Activated T-helper 2 cell treated with anti-CD3 and anti-CD28 coated beads, Interferon-gamma antibody, Interleukin-2, Interleukin-4, amounts not matched to agents 10 μg/mL and 5 μg/mL and 100 μg/mL, durations not matched to agents 14 hours and 24 hours and 36 hours (primary cell): ENCODE measurements at regions not wholly inside any gene's neighbourhood (a gene's known extent, or its start where the extent isn't known, plus 50 kb on each side); places are given as distances from the start of the nearest gene placed in this dataset.

ENCODE experiments used
- DNase-seq: peaks from one replicate; pipeline ENCODE4 v3.0.0; 2021; ENCODE audit warnings: low spot score
- H3K27ac Mint-ChIP-seq: one replicate; pipeline ENCODE4 v1.8.0; 2021; ENCODE audit warnings: mixed read lengths
- H3K27me3 Mint-ChIP-seq: one replicate; pipeline ENCODE4 v1.8.0; 2021; ENCODE audit warnings: low read depth, mixed read lengths
- H3K36me3 Mint-ChIP-seq: one replicate; pipeline ENCODE4 v1.8.0; 2021; ENCODE audit warnings: low read depth, mixed read lengths
- H3K4me1 Mint-ChIP-seq: one replicate; pipeline ENCODE4 v1.8.0; 2021; ENCODE audit warnings: low read depth, mixed read lengths
- H3K4me3 Mint-ChIP-seq: one replicate; pipeline ENCODE4 v1.8.0; 2021; ENCODE audit warnings: low read depth, mild to moderate bottlenecking, moderate library complexity, mixed read lengths
- H3K9me3 Mint-ChIP-seq: one replicate; pipeline ENCODE4 v1.8.0; 2021; ENCODE audit warnings: mixed read lengths
- intact Hi-C: fragments of 100-400 bp; cut with micrococcal nuclease; formaldehyde crosslinking; loops from one replicate; pipeline ENCODE4 v1.15.1; 2023

DNA sequence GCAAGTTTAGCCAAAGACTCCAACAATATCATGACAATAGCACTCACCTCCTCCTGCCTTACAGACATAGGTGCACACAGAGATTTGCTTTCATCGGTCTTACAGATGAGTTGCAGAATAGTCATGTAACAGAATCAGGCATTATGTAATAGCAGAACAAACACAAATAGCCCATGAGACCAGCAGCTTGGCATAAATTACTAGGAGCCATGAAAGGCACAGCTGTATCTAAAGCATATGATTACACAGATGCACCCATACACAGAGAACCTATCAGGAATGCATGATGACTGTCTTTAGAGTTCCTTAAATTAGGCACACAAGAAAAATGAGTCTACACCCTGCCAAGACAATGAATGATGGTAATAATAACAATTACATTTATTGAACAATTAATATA is 342.0 kb upstream of the XYLT1 start:
- H3K27ac Mint-ChIP-seq, result no peak overlapping the region
- intact Hi-C loops, result no loop called here
- peaks cover 38% of the 10 kb centered on the region for H3K9me3 Mint-ChIP-seq
- DNase-seq, result no peak
- no peaks in the 10 kb centered on the region for H3K4me1 Mint-ChIP-seq
- no peaks in the 10 kb centered on the region for H3K36me3 Mint-ChIP-seq
- no peak overlapping the region for H3K4me3 Mint-ChIP-seq
- no peaks in the 10 kb centered on the region for H3K27me3 Mint-ChIP-seq

DNA sequence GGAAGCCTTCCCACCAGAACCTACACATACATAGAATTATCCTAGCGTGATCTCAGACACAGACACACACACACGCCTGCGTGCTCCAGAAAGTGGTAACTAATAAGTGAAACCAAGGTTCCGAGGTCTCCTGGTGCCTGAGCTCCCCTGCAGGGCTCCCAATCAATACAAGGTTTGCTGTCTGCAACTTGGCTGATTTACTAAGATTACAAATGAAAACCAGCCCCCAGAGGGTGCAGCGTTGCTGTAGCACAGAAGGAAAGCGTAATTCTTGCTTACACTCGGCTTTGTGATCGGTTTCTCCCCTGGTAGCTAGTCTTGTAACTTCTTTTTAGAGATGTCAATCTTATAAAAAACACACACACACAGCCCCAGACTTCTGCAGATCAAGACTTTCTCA is 334.1 kb upstream of the XYLT1 start:
- Mint-ChIP-seq H3K36me3 (no peaks in the 10 kb centered on the region), H3K27me3 (no peaks in the 10 kb centered on the region), H3K4me3 (no peak overlapping the region), H3K4me1 (no peaks in the 10 kb centered on the region), H3K27ac (no peak overlapping the region), H3K9me3 (no peaks in the 10 kb centered on the region)
- DNase-seq, result no peak
- intact Hi-C loops, result no loop called here

DNA sequence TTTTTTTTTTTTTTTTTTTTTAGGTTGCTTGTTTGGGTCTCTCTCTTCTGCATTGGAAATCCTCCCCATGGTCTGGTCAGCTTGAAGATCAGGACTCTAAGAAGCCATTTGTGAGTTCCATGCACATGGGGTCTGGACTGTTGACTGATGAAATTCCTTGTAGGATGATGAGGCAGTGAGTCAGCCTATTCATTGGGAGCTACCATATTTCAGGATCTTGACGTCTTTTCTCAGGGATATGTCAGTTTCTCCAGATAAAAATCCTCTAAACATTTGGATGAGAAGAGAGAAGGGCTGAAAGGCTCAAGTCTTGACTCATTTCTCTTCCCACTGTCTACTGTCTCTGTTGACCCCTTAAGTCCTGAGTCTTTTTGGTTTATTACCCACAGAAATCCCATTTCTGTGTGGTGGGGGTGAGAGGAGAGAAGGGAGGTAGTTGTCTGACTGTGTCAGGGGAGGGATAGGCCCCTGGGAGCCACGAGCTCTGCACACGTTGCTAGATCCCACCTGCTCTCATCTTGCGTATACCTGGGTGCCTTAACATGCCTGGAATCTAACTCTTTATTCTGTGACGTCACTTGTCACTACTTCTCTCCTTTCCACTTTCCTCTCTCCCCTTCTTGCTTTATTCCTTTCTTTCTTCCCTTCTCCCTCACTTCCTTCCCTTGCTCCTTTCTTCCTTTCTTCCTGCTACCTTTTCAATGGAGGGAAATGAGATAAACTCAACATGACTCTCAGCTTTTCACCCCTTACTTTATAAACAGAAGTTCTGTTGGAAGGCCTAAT is 333.1 kb upstream of the XYLT1 start:
- no peaks in the 10 kb centered on the region for H3K9me3 Mint-ChIP-seq
- H3K4me3 Mint-ChIP-seq, result no peak overlapping the region
- H3K4me1 Mint-ChIP-seq, result no peaks in the 10 kb centered on the region
- H3K27me3 Mint-ChIP-seq, result no peaks in the 10 kb centered on the region
- no peak overlapping the region for H3K27ac Mint-ChIP-seq
- DNase-seq, result no peak
- H3K36me3 Mint-ChIP-seq, result no peaks in the 10 kb centered on the region
- intact Hi-C loops, result no loop called here

DNA sequence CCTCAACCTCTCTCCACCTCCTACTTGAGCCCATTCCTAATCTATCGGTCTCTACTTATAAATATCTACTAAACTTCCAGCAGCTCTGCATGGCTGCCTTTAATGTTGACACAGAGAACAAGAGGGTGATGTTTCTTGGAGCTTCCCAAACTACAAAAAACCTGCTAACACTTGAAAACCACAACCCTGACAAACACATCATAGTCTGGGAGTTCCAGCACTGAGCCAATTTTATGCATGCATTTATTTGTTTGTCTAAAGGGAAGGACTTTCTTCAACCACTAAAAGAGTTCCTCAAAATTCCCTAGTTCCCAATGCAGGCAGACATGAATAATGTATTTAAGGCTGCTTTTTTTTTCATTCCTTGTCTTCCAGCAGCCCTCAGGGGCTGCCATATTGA is 331.8 kb upstream of the XYLT1 start:
- Mint-ChIP-seq H3K4me3 (no peak overlapping the region), H3K36me3 (no peaks in the 10 kb centered on the region), H3K9me3 (no peaks in the 10 kb centered on the region), H3K27me3 (no peaks in the 10 kb centered on the region), H3K4me1 (no peaks in the 10 kb centered on the region), H3K27ac (no peak overlapping the region)
- intact Hi-C loops, result no loop called here
- DNase-seq, result no peak

DNA sequence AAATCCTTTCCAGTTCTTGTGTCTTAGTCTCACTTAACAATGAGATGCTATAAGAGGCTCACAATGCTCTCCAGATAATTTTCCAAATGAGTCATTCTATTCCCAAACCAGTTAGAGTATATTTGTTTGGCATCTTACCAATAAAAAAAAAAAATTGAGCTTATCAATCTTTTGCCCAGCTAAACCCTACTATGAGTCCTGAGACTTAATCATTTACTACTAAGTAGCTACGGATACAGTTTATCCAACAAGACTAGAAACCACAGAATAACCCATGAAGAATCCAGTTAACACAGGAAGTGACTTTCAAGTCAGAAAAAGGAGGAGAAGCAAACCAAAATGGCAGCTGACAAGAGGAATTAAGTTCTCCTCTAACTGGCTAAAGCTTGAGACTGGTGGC is 330.3 kb upstream of the XYLT1 start:
- no peak overlapping the region for H3K4me3 Mint-ChIP-seq
- H3K27me3 Mint-ChIP-seq, result no peaks in the 10 kb centered on the region
- H3K4me1 Mint-ChIP-seq, result no peaks in the 10 kb centered on the region
- H3K27ac Mint-ChIP-seq, result no peak overlapping the region
- DNase-seq, result no peak
- no peaks in the 10 kb centered on the region for H3K36me3 Mint-ChIP-seq
- no peaks in the 10 kb centered on the region for H3K9me3 Mint-ChIP-seq
- intact Hi-C loops, result no loop called here

DNA sequence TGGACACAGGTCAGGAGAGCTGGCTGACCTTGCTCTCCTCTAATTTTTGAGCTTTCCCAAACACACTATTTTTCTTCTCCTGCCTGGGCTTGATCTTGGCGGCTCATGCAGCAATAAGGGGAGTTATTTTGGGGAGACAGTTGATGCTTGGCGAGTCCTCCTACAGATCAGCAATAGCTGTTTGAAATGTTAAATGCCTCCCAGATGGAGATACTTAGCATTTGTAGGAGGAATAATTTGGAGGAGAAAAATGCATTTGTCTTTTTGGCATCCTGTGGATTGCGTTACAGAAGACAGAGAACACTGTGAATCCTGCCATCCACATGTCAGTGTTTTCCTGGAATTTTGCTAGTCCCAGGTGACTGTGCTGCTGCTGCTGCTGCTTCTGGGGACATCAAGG is 328.0 kb upstream of the XYLT1 start:
- Mint-ChIP-seq H3K27ac (no peak overlapping the region), H3K4me3 (no peak overlapping the region), H3K36me3 (no peaks in the 10 kb centered on the region), H3K9me3 (no peaks in the 10 kb centered on the region), H3K27me3 (no peaks in the 10 kb centered on the region), H3K4me1 (no peaks in the 10 kb centered on the region)
- no peak for DNase-seq
- intact Hi-C loops, result no loop called here

DNA sequence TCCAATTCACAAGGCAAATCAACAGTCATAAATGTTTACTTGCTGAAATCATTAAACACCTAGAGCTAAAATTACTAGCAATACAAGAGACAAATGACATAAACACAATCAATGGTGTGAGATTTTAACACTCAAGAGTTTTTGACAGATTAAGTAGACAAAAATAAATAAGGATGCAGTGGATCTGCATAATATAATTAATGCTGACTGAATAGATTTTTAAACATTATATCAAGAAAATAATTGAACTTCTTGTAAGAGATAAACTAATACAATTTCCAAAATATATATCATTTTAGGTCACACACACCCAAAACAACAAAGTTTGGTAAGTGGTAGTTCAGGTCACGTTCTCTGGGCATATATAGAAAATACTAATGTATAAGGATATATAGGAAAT is 322.6 kb upstream of the XYLT1 start:
- intact Hi-C loops, result no loop called here
- Mint-ChIP-seq H3K4me1 (no peaks in the 10 kb centered on the region), H3K4me3 (no peak overlapping the region)

DNA sequence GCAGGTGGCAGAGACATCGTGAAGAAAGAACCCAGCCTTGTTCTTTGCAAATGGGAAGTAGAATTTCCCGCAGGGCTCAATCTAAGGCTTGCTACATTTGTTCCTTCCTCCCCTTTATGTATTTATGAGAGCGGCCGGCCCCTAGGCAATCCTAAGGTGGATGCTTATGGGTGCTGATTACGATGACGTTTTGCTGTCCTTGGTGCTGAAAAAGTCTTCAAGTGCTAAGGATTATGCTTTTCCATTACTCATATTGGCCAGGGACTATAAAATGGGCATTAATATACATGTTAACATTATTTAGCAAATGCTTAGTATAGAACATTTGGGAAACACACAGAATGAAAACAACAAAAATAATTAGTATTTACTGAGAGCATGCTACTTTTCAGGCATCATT is 313.3 kb upstream of the XYLT1 start:
- Mint-ChIP-seq H3K27ac (no peak overlapping the region), H3K36me3 (no peaks in the 10 kb centered on the region), H3K4me3 (no peak overlapping the region), H3K4me1 (no peaks in the 10 kb centered on the region), H3K27me3 (no peaks in the 10 kb centered on the region), H3K9me3 (no peaks in the 10 kb centered on the region)
- DNase-seq, result no peak
- intact Hi-C loops, result no loop called here

More for the DNA sequence above, 322.6 kb upstream of the XYLT1 start:
- Mint-ChIP-seq H3K27ac (no peak overlapping the region), H3K9me3 (peaks cover 4% of the 10 kb centered on the region), H3K36me3 (no peaks in the 10 kb centered on the region), H3K27me3 (no peaks in the 10 kb centered on the region)
- DNase-seq, result no peak

DNA sequence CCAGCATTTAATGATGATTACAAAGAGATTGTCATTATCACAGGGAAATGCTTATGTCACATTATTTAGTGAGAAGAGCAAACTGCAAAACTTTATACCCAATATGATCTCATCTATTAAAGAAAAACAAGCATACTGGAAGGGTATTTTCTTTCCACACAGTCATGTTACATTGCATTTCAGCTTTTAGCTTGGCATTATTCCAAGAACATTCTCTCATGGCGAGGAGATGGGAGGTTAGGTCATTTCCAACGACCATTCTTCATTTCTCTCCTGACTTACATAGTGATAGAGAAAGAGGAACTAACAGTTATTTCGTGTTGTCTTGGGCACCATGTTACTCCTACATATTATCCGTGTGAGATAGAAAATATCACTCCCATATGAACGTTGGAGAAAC is 309.4 kb upstream of the XYLT1 start:
- Mint-ChIP-seq H3K27me3 (no peaks in the 10 kb centered on the region), H3K36me3 (no peaks in the 10 kb centered on the region), H3K9me3 (no peaks in the 10 kb centered on the region), H3K27ac (no peak overlapping the region), H3K4me3 (no peak overlapping the region), H3K4me1 (no peaks in the 10 kb centered on the region)
- intact Hi-C loops, result no loop called here
- no peak for DNase-seq

DNA sequence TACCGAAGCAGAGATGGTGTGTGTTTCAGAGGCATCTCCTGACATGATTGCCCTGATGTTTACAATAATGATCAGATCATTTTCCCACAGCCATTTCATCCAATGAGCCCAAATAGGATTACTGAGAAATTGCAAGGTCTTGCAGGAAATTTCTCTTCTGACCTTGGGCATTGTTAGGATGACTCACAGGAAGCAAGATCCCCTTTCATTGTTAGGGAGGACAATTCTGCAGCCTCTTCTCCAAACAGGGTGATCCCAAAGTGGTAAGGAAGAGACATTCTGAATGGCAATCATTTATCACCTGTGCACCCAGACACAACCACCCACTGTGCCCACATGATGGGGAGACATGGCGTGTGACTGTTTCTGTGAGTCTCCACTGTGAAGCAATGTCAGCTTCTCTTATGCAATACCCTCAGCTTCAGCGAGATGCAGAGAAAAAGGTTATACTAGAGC is 306.7 kb upstream of the XYLT1 start:
- Mint-ChIP-seq H3K27me3 (no peaks in the 10 kb centered on the region), H3K36me3 (no peaks in the 10 kb centered on the region), H3K4me1 (no peaks in the 10 kb centered on the region), H3K27ac (no peak overlapping the region), H3K9me3 (no peaks in the 10 kb centered on the region), H3K4me3 (no peak overlapping the region)
- no peak for DNase-seq
- intact Hi-C loops, result no loop called here

DNA sequence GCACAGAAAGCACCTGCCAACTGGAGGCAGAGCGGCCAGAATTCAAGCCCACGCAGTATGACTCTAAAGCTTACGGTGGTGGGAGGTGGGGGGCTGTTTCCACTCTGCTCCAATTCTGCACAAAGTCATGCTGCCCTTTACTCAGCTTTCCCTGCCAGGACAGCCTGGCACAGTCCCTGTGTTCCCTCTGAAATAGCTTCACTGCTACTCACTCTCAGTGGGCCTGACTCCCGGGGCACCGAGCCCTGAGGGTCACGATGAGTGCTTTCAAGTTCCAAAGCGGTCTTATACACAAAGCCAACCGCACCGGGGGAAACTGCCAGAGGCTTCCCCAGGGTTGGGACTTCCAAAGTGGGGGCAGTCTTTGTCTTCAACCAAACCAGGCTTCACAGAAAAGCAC is 306.1 kb upstream of the XYLT1 start:
- H3K27ac Mint-ChIP-seq, result no peak overlapping the region
- no peaks in the 10 kb centered on the region for H3K27me3 Mint-ChIP-seq
- no peaks in the 10 kb centered on the region for H3K36me3 Mint-ChIP-seq
- intact Hi-C loops, result no loop called here
- no peak for DNase-seq
- H3K4me3 Mint-ChIP-seq, result no peak overlapping the region
- H3K9me3 Mint-ChIP-seq, result no peaks in the 10 kb centered on the region
- H3K4me1 Mint-ChIP-seq, result no peaks in the 10 kb centered on the region

DNA sequence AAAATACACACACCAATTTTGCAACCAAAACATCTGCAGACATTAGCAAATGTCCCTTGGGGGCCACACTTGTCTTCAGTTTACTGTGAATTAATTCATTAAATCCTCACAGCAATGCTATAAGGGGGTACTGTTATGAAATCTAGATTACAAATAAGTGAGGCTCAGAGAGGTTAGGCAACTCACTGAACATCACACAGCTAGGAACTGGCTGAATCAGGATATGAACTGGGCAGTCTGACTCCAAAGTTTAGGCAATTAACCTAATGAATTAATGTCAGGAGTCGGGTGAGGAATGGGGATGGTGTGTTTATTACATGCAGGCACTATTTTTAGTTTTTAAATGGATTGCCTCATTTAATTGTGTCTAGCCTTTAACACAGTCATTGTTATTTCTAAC is 305.7 kb upstream of the XYLT1 start:
- intact Hi-C loops, result no loop called here
- no peaks in the 10 kb centered on the region for H3K36me3 Mint-ChIP-seq
- no peak overlapping the region for H3K27ac Mint-ChIP-seq
- H3K4me3 Mint-ChIP-seq, result no peak overlapping the region
- no peaks in the 10 kb centered on the region for H3K27me3 Mint-ChIP-seq
- no peaks in the 10 kb centered on the region for H3K9me3 Mint-ChIP-seq
- no peak for DNase-seq
- H3K4me1 Mint-ChIP-seq, result no peaks in the 10 kb centered on the region

DNA sequence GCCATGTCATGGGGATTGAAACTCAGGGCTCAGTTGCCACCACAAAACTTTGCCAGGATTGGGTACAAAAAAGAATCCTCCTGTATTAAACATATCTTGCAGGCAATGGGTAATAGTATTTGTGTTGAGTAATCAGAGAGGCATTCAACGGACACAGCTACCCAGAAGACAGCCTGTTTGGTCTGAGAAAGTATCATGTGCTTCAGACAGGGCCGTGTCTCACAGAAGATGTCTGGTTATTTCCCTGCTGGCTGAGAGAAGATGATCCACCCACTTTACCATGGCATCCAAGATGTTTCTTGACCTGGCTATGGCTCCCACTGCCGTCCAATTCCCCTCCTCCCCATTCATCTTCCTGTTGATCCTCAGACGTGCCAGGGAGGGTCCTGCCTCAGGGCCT is 304.3 kb upstream of the XYLT1 start:
- Mint-ChIP-seq H3K27ac (no peak overlapping the region), H3K4me3 (no peak overlapping the region), H3K27me3 (no peaks in the 10 kb centered on the region), H3K36me3 (no peaks in the 10 kb centered on the region), H3K4me1 (no peaks in the 10 kb centered on the region), H3K9me3 (no peaks in the 10 kb centered on the region)
- DNase-seq, result no peak
- intact Hi-C loops, result no loop called here

DNA sequence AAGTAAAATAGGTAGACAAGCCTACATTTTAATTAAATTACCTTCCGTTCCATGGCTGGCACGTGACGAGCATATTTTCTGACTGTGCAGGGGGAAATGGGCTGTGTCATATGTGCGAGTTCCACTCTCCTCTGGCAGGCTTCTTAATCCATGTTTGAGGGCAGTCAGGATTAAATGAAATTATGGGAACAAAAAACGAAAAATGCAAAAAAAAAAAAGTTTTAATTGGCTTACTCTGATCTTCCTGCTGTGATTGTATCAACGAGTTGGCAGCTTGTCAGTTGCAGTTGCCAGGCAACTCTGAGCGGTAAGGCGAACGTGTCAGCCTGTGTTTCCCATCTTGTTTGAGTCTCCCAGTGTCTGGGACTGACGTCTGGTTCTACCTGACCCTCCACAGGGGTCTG is 302.9 kb upstream of the XYLT1 start:
- H3K4me1 Mint-ChIP-seq, result no peaks in the 10 kb centered on the region
- intact Hi-C loops, result no loop called here
- H3K27me3 Mint-ChIP-seq, result no peaks in the 10 kb centered on the region
- H3K9me3 Mint-ChIP-seq, result no peaks in the 10 kb centered on the region
- H3K4me3 Mint-ChIP-seq, result no peak overlapping the region
- H3K36me3 Mint-ChIP-seq, result no peaks in the 10 kb centered on the region
- DNase-seq, result no peak
- H3K27ac Mint-ChIP-seq, result no peak overlapping the region
